ENCODE measurements at regions not wholly inside any gene's neighbourhood (a gene's known extent, or its start where the extent isn't known, plus 50 kb on each side); places are given as distances from the start of the nearest gene placed in this dataset.

DNA sequence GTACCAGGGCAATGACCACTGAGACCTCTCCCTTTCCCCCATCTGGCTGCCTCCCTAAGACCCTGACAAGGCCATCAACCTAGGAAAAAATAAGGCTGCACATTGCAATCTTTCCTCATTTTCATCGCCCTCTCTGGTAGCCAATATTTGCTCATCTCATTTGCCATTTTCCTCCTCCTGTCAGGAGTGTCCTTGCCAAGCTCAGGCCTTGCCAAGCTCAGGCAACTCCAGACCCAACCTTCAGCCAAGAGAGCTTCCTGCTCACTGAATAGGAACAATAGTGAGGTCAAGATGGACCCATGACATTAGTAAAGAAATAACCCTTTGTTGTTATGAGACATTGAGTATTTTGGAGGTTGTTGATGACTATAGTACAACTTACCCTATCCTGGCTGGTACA, 380.3 kb downstream of the RSL24D1 start:
- TF ChIP-seq POLR2A (IDR thresholded peaks at IDR 0.05) (no peak), CTCF (IDR thresholded peaks at IDR 0.05) (no peak), POLR2AphosphoS5 (IDR thresholded peaks at IDR 0.05) (no peak), EP300 (IDR thresholded peaks at IDR 0.05) (no peak)

Data from gastroesophageal sphincter (tissue), 3 donors.